ENCODE measurements at regions not wholly inside any gene's neighbourhood (a gene's known extent, or its start where the extent isn't known, plus 50 kb on each side); places are given as distances from the start of the nearest gene placed in this dataset.

DNA sequence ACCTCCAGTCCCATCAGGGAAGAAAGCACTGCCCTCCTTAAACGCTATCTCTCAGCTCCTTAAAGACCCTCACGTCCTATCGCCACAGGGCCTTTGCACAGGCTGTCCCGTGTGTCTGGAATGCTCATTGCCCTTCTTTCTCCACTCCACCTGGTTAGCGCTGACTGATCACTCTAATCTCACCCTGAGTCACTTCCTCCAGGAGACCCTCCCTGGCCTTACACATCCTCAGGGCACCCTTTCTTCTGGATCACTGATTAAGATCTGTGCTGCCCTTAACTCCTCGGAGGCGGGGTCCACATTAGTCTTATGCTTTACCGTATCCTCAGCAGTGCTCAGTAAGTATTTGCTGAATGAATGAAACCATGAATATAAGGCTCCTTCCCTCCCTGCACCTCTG, 94.7 kb downstream of the SYNE3 start:
- Histone ChIP-seq H3K4me2 (ENCODE audit: low read depth, low read length, poor library complexity, severe bottlenecking) (no peak overlapping the region), H3K9ac (ENCODE audit: low read length) (no peak overlapping the region), H3K36me3 (ENCODE audit: low read length) (no peaks in the 10 kb centered on the region), H3K9me2 (replicated peaks; ENCODE audit: insufficient read depth, low read length) (no peaks in the 10 kb centered on the region), H3K9me3 (ENCODE audit: insufficient read depth, low read length) (no peaks in the 10 kb centered on the region), H3K27ac (ENCODE audit: low read depth, low read length) (no peak overlapping the region), H2AFZ (ENCODE audit: low read depth, low read length, severe bottlenecking) (no peak overlapping the region), H3K4me3 (ENCODE audit: insufficient read depth, low read length, poor library complexity, severe bottlenecking) (no peak overlapping the region), H3K79me2 (ENCODE audit: insufficient read depth, low read length) (no peaks in the 10 kb centered on the region), H4K20me1 (ENCODE audit: low read depth, low read length) (no peaks in the 10 kb centered on the region), H3K27me3 (ENCODE audit: low read length) (no peaks in the 10 kb centered on the region), H3F3A (ENCODE audit: insufficient read depth) (no peaks in the 10 kb centered on the region)
- TF ChIP-seq EZH2phosphoT487 (conservative IDR thresholded peaks at IDR 0.05; ENCODE audit: low read length) = no peak
- TF ChIP-seq, protein P1, sequence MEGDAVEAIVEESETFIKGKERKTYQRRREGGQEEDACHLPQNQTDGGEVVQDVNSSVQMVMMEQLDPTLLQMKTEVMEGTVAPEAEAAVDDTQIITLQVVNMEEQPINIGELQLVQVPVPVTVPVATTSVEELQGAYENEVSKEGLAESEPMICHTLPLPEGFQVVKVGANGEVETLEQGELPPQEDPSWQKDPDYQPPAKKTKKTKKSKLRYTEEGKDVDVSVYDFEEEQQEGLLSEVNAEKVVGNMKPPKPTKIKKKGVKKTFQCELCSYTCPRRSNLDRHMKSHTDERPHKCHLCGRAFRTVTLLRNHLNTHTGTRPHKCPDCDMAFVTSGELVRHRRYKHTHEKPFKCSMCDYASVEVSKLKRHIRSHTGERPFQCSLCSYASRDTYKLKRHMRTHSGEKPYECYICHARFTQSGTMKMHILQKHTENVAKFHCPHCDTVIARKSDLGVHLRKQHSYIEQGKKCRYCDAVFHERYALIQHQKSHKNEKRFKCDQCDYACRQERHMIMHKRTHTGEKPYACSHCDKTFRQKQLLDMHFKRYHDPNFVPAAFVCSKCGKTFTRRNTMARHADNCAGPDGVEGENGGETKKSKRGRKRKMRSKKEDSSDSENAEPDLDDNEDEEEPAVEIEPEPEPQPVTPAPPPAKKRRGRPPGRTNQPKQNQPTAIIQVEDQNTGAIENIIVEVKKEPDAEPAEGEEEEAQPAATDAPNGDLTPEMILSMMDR (IDR thresholded peaks at IDR 0.05; ENCODE audit: insufficient read depth, low read length, poor library complexity, severe bottlenecking) = no peak

GRCh38 chr14:95420060-95420459, 96.4 kb downstream of the SYNE3 start:
- no peaks in the 10 kb centered on the region for H3K9me3 ChIP-seq (ENCODE audit: insufficient read depth, low read length)
- no peak overlapping the region for H3K27ac ChIP-seq (ENCODE audit: low read depth, low read length)
- no peaks in the 10 kb centered on the region for H4K20me1 ChIP-seq (ENCODE audit: low read depth, low read length)
- H3K4me2 ChIP-seq (ENCODE audit: low read depth, low read length, poor library complexity, severe bottlenecking) = no peak overlapping the region
- H3K27me3 ChIP-seq (ENCODE audit: low read length) = no peaks in the 10 kb centered on the region
- TF ChIP-seq, protein P1 (IDR thresholded peaks at IDR 0.05; ENCODE audit: insufficient read depth, low read length, poor library complexity, severe bottlenecking) = no peak
- no peak for TF ChIP-seq EZH2phosphoT487 (conservative IDR thresholded peaks at IDR 0.05; ENCODE audit: low read length)
- H3K9ac ChIP-seq (ENCODE audit: low read length) = no peak overlapping the region
- no peaks in the 10 kb centered on the region for H3K36me3 ChIP-seq (ENCODE audit: low read length)
- no peak overlapping the region for H2AFZ ChIP-seq (ENCODE audit: low read depth, low read length, severe bottlenecking)
- H3K79me2 ChIP-seq (ENCODE audit: insufficient read depth, low read length) = no peaks in the 10 kb centered on the region
- H3F3A ChIP-seq (ENCODE audit: insufficient read depth) = no peaks in the 10 kb centered on the region
- no peak overlapping the region for H3K4me3 ChIP-seq (ENCODE audit: insufficient read depth, low read length, poor library complexity, severe bottlenecking)
- no peaks in the 10 kb centered on the region for H3K9me2 ChIP-seq (replicated peaks; ENCODE audit: insufficient read depth, low read length)

DNA sequence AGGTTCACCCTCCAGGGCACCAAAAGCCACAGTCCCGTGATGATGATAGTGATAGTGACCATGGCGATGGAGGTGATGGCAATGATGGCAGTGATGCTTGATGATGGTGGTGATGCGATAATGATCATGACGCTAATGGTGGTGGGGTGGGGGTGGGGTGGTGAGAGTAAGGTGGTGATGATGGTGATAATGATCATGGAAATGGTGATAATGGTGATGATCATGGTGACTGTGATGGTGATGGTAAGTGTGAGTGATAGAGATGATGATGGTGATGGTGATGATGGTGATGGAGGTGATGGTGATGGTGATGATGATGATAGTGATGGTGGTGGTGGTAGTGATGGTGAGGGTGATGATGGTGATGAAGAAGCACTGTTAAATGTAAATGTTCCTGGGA, 96.9 kb downstream of the SYNE3 start:
- no peaks in the 10 kb centered on the region for H4K20me1 ChIP-seq (ENCODE audit: low read depth, low read length)
- no peak overlapping the region for H3K4me2 ChIP-seq (ENCODE audit: low read depth, low read length, poor library complexity, severe bottlenecking)
- H3K27ac ChIP-seq (ENCODE audit: low read depth, low read length) = no peak overlapping the region
- H3K36me3 ChIP-seq (ENCODE audit: low read length) = no peaks in the 10 kb centered on the region
- no peak overlapping the region for H2AFZ ChIP-seq (ENCODE audit: low read depth, low read length, severe bottlenecking)
- H3F3A ChIP-seq (ENCODE audit: insufficient read depth) = no peaks in the 10 kb centered on the region
- H3K9me3 ChIP-seq (ENCODE audit: insufficient read depth, low read length) = no peaks in the 10 kb centered on the region
- no peaks in the 10 kb centered on the region for H3K27me3 ChIP-seq (ENCODE audit: low read length)
- H3K79me2 ChIP-seq (ENCODE audit: insufficient read depth, low read length) = no peaks in the 10 kb centered on the region
- no peaks in the 10 kb centered on the region for H3K9me2 ChIP-seq (replicated peaks; ENCODE audit: insufficient read depth, low read length)
- H3K9ac ChIP-seq (ENCODE audit: low read length) = no peak overlapping the region
- no peak for TF ChIP-seq EZH2phosphoT487 (conservative IDR thresholded peaks at IDR 0.05; ENCODE audit: low read length)
- TF ChIP-seq, protein P1 (IDR thresholded peaks at IDR 0.05; ENCODE audit: insufficient read depth, low read length, poor library complexity, severe bottlenecking) = no peak
- no peak overlapping the region for H3K4me3 ChIP-seq (ENCODE audit: insufficient read depth, low read length, poor library complexity, severe bottlenecking)
